GM21619 (cell line): ENCODE measurements at regions not wholly inside any gene's neighbourhood (a gene's known extent, or its start where the extent isn't known, plus 50 kb on each side); places are given as distances from the start of the nearest gene placed in this dataset.
"Not testable (repeated sequence)": the region's sequence is repeated elsewhere in the genome, so short reads cannot be mapped to it uniquely, and the experiment has no call there.

Experiments
- ATAC-seq: cut with Tn5 transposase; IDR thresholded peaks from one replicate; pipeline ENCODE4 v1.9.1; 2021; ENCODE audit not compliant: unreplicated experiment

DNA sequence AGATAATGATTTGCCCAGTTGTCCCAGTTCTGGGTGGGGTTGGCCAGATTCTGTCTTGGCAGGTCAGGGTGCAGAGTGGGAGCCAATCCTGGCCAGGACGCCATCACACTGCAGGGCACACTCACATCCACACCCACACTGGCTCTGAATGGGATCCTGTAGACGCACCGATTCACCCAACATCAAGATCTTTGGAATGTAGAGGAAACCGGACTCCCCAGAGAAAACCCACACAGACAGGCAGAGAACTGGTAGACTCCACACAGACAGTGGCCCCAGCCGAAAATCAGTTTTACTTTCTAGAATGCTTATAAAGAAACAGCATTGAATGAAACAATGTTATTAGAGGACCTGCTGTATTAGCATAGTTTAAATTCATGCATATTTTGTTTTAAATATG, 343.1 kb upstream of the DAB2 start:
- no peak for ATAC-seq

DNA sequence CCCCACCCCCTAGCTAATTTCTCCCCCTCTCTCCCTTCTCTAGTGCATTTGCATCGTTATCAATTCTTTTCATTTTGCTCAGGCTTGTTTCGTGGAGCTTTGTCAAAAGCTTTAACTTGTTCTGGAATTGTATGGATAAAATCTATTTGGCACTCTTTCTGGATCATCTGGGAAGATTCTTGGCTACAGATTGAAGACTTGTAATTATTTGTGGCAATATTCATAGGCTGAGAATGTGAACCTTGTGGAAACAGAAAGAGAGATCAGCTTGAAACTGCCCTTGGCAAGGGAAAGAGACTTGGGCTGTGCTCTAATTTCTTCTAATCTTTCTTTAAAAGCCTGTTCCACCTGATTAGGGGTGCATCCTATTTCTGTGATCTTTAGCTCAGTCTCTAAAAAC, 340.6 kb upstream of the DAB2 start:
- no peak for ATAC-seq

DNA sequence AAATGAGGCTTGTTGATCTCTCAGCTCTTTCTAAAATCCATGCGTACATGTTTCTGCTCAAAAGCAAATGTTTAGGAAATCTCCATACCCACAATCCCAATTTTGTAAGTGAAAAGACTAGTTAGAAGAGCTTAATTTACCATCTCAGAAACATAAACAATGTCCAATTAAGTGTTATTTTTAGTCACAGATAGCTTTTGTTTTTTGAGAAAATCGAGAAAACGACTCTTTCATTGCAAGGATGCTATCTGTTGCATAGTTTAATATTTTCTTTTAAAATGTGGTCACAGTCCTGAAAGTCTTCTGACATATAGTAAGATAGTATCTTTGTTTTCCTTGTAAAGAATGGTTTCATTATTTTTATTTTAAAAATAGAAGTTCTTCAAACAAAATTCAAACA, 338.0 kb upstream of the DAB2 start:
- ATAC-seq, result no peak

DNA sequence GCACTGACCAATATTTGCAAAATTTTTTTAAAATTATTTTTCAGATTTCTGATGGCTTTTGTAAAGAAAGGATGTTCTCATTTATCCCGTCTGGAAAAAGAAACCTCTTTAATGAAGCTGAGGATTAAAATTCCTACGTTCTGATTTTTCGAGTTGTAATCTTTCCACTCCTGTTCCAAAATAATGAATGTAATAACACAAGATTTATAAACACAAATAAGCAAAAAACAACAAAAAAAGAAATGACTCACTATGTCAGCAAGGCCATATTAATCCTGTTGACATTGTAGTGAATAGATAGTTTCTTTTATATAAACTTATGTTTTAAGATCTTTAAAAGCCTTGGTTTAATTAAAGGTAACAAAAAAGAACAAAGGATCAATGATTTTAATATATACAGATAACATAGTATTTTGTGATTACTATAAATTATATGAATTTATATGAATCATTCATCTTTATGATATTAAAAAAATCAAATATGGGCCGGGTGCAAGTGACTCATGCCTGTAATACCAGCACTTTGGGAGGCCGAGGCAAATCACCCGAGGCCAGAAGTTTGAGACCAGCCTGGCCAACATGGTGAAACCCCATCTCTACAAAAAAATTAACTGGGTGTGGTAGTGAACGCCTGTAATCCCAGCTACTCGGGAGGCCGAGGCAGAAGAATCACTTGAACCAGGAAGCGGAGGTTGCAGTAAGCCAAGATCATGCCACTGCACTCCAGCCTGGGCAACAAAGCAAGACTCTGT, 336.6 kb upstream of the DAB2 start:
- no peak for ATAC-seq

DNA sequence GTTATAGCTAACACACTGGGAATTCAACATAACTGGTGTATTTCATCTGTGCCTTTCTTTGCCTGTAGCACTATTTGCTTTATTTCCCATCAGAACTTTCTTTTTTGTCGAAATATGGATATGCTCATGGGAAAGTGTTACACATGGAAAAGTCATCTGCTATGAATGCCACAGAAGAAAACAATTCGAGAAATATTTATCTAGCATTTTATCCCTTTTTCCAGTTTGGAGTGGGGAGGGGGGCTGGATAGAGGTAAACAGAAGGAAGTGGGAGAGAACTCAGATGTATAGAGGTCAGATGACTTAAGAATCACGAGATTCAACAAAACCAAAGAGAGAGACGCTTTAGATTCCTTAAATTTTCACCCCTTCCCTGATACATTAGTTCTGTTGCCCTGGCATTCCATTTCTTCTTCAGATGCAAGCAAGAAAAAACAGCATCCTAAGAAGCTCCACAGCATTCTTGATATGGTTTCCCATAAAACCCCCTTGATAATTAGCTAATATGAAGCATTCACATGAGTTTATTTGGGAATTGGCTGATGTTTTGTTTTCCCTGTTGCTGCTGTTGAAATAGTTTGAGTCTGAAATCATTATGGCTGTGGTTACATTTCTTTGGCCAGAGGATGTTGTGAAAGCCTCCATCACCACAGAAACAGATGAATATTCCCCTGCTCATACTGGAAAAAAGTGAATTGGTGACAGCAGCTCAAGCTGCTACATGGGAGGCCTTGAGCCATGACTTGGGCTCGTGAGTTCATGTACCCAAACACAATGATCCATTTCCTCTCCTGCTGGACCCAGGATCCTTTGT, 335.8 kb upstream of the DAB2 start:
- ATAC-seq, result no peak

DNA sequence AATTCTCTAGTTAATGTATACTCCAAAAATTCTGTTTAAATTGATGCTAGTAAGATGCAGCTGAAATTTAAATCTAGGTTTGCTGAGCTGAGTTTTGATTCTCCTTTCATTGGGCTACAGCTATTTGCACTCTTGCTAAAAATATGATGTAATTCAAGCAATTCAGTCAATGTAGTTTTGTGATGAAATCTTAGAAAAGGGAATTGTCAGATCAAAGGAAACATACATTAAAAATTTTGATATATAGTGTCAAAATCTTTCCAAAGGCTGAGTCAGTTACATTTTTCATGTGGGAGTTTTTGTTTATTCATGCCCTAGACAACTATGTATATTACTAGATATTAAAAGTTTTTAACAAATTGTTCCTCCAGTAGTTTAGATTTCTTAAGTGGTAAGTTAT, 334.9 kb upstream of the DAB2 start:
- no peak for ATAC-seq

DNA sequence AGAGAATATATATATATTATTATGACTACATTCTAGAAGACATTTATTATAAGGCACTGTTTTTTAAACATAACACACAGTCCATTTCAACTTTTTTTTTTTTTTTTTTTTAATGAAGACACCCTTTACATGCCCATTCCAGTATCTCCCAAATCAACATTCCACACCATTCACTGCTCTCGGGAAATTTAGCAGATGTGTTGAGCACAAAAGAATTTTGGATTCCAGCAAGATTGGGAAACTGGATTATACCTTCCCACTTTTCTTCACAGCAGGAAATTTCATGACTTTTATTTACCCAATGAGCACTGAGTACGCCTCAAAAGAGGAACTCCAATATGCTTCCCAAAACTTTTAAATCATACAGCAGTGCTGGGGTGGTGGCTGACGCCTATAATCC, 333.6 kb upstream of the DAB2 start:
- no peak for ATAC-seq

DNA sequence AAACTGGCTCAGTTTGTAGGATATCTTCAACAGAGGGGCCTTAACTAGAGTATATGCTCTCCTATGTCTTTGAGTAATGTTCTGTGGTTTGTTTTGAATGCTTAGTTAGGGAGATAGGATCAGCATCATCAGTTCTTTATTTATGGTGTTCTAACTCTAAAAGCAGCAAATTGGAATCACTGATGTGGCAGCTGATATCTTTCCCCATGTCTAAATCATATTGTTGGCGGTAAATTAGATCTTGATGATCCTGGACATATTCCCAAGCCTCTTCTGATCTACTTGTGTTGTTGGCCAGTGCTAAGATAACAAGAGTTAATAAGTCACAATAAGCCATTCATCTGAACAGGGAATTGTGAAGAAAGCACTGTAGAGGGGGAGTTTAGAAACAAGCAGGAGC, 332.4 kb upstream of the DAB2 start:
- no peak for ATAC-seq

DNA sequence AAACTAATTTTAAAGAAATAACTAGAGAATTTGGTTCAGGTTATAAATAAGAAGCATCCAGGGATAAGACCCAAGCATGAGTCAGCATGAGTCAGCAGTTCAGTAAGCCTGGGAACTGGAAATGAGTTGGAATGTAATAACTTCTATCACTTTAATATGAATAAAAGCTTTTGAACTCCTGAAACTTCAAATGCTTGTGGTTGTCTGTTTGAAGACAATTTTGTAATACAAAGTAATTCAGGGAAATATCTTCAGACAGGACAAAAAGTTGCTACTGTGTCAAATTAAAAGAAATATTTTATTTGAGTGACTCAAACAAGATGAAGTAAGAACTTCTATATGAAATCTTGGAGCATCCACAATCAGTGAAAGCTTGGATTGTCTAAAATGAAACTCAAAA, 331.2 kb upstream of the DAB2 start:
- ATAC-seq, result no peak

DNA sequence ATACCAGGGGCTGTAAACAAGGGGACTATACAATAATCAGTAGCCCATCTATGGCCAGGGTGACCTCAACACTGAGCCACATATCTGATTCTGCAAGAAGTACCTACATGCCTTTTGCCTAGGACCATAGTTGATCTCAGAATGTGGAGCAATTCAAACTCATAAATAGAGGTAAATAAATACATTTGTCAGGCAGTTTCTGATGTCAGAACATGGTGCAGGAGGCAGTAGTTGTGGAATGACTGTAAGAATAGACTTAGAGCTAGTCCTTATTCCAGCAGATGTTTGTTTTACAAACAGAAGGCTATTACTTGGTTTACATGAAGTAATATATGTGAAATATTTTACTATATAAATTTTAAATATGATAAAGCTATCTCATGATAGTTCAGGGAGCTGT, 330.7 kb upstream of the DAB2 start:
- no peak for ATAC-seq

DNA sequence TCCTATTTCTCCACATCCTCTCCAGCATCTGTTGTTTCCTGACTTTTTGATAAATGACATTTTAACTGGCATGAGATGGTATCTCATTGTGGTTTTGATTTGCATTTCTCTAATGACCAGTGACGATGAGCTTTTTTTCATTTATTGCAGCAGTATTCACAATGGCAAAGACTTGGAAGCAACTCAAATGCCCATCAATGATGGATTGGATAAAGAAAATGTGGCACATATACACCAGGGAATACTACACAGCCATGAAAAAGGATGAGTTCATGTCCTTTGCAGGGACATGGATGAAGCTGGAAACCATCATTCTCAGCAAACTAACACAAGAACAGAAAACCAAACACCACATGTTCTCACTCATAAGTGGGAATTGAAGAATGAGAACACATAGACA, 329.0 kb upstream of the DAB2 start:
- not testable (repeated sequence) for ATAC-seq

DNA sequence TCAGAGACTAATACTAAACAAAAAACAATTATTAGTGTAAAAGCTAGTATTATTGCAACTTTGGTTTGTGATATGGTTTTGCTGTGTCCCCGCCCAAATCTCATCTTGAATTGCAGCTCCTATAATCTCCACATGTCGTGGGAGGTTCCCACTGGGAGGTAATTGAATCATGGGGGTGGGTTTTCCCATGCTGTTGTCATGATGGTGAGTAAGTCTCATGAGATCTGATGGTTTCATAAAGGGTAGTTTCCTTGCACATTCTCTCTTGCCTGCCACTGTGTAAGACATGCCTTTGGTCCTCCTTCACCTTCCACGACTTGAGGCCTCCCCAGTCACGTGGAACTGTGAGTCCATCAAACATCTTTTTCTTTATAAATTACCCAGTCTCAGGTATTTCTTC, 325.9 kb upstream of the DAB2 start:
- ATAC-seq, result no peak

DNA sequence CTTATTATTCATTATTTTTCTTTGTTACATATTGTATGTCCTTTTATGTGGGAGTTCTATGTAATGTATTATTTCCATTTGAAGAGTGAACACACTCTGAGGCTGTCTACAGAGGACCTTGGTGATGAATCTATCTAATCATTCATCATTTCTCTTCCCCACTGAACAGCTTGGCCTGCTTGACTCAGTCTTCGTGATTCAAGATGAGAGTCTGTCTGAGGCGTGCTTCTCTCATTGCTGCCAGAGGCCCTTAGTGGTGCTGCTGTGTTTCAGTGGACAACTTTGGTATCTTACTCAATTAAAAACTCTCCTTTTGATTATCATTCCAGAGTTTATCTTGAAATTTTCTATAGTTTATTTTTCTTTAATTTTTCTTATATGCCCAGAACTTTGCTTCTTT, 318.1 kb upstream of the DAB2 start:
- ATAC-seq, result no peak

DNA sequence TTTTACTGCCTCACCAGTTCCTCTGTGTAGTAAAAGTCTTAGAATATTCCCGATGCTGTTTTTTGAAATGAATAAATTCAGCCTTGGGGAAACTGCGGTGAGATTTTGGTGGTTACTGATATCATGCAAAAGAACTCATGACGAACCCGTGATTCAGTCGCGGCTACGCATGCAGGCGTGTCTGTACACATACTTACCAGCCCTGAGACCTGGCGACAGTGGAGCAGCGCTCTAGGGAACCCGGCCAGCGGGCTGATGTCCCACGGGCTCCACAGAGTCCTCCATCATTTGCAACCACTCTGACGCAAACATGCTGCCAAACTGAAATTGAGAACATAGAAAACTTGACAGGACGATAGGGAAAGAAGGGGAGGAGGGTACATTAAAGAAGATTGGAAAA, 315.6 kb upstream of the DAB2 start:
- ATAC-seq, result no peak

DNA sequence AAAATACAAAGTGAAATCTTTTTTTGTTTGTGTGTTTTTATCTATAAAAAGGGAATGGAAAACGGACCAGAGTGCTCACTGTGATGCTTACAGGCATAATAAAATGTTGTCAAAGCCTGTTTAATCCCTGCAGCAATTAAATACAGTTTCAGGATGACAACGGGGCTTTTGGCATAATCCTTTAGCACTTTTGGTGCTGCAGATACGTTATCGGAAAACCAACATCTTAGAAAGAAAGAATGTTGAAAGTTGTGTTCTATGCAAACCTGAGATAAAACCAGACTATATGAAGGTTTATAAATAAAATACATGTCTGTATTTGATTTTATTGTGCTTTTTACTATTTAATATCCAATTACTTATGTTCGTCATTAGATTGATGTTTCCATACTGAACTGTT, 307.4 kb upstream of the DAB2 start:
- ATAC-seq, result no peak

DNA sequence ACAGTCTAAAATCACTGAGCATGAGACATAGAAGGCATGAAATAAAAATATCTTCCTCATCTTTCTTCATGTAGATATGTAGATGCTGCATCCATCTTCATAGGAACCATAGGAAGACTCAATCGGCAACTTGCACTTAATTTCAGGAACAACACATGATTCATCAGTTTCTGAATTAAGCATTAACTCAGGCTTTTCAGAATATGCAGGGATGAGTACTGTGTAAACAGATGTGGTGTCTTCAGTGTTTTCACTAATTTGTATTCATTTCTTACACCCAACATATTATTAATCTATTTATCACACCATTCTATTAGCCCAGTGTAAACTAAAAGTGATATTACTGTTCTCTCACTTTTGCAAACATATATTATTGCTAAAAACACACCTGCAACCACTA, 305.9 kb upstream of the DAB2 start:
- ATAC-seq, result no peak

DNA sequence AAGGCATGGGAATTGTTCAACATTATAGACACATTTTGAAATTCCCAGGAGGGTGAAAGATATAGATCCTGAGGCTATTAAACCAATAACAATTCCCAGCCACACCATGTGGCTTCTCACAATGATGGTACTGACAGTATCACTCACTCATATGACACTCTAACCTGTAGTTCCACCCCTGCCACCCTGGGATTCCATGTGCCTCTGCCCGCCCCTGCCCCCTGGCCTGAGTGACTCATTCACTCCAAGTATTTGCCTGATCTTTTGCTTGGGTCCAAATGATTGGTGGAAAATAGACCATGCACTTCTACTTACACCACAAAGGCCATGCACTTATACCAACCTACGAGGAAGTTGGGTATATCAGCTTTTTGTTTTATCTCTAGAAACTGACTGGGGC, 305.2 kb upstream of the DAB2 start:
- no peak for ATAC-seq

DNA sequence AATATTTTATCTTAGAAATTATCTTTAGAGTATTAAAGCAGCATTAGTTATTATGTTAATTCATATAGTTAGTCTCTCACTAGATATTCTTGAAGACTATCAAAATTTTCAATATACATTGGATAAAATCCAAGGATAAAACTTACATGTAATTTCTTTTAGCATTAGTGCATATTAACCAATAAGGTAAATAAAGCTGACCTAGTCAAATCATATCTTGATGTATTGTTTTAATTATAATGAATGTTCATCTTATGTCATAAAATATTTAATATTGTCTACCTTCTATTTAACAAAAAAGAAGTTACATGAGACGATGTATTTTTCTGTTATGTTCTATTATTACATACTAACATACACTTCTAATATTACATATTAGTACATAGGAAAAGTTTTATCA, 301.7 kb upstream of the DAB2 start:
- ATAC-seq, result no peak

DNA sequence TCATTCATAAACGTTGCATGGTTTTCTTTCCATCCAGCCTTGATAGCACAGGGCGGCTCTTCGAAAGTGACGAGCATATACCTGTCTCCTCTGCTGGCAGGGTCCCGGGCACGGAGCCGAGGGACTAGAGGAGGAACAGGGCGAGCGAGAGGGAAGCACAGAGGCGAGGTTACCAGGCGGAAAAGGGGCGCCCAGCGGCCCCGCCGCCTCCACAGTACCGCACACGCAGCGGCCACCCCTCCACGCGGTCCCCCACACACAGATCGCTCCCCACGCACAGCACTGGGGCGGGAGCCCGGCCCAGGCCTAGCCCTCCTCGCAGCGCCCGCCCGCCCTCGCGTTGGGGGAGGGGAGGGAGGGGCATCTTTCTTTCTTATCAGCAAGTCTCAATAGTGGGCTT, 296.6 kb upstream of the DAB2 start:
- ATAC-seq, result no peak

DNA sequence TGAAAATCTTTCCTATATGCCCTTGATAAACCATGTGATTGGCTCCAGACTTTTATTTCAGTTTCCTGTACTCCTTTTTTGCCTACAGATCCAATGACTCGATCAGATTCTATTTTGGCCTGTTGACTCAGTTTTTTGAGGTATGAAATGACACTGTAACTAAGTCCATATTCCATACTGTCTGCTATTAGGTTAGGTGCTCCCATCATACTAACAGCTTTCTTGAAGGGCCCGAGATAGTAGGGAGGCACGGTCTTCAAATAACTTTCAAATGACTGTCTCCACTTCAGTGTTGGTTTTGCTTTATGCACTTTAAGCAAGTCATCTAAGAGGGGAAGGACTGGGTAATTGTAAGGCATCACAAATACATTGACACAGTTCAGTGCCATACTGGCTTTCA, 295.4 kb upstream of the DAB2 start:
- ATAC-seq, result no peak

DNA sequence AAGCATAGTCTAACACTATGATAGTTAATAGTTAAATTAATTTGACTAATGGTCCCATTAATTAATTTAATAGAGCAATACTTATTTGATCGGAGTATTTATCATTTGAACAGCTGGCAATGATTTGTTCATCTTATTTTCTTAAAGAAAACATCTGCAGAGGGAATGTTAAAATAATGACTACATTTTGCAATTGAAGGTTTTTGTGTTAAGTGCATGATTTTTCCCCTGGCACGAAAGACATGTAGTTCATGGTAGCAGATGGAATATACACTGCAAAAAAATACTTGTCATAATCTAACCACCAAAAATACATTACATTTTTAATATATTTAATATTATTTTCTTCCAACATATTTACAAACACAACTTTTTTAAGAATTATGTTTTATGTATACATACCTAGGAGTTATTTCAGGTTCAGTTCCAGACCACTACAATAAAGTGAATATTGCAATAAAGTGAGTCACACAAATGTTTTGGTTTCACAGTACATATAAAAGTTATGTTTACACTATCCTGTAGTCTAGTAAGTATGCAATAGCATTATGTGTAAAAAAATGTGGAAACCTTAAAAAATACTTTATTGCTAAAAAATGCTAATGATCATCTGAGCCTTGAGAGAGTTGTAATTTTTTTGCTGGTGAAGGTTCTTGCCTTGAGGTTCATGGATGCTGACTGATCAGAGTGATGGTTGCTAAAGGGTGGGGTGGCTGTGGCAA, 292.6 kb upstream of the DAB2 start:
- ATAC-seq, result no peak

DNA sequence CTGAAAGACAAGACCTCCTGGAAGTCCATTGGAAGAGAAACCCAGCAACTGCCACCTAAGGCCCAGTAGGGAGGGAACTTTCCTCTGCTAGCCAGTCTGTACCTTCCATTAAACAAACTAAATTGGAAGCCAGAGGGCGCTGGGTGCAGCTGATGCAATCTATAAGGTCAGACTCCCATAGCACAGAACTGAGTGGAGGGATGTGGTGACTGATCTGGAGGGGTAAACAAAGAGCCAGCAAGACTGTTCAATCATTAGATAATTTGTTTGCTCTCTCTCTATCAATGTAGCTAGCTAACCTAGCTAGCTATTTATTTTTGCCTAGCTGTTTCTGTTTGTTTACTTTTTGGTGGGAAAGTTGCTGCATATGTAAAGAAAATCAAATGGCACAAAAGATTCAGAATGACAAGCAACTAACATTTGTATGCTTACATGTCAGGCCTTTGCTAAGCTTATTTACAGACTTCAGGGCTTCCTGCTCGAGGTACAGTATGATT, 291.8 kb upstream of the DAB2 start:
- peak; percentile 68 for ATAC-seq
